Hepatocyte (in vitro differentiated cells): ENCODE measurements at regions not wholly inside any gene's neighbourhood (a gene's known extent, or its start where the extent isn't known, plus 50 kb on each side); places are given as distances from the start of the nearest gene placed in this dataset.

Experiments
- CTCF ChIP-seq: fragments of 200-600 bp; sonication (generic); IDR thresholded peaks from 2 replicates; pipeline ENCODE4 v1.5.1; 2016; ENCODE audit warnings: antibody characterized with exemption, mild to moderate bottlenecking; ENCODE audit not compliant: poor library complexity
- EZH2 ChIP-seq: fragments of 200-600 bp; sonication (generic); IDR thresholded peaks from 2 replicates; pipeline ENCODE4 v1.6.1; 2016; ENCODE audit warnings: antibody characterized with exemption, mild to moderate bottlenecking, borderline replicate concordance
- EZH2phosphoT487 ChIP-seq: fragments of 200-600 bp; sonication (generic); IDR thresholded peaks from one replicate; pipeline ENCODE4 v1.6.1; 2018; ENCODE audit warnings: antibody characterized with exemption, mild to moderate bottlenecking, low read depth, moderate library complexity; ENCODE audit not compliant: unreplicated experiment, severe bottlenecking

- TF ChIP-seq CTCF, result no peak
- TF ChIP-seq EZH2, result no peak
- no peak for TF ChIP-seq EZH2phosphoT487
These were observed 297.8 kb downstream of the MYCN start for GRCh38 chr2:16238001-16238761.
